HG03520 (cell line): ENCODE measurements at regions not wholly inside any gene's neighbourhood (a gene's known extent, or its start where the extent isn't known, plus 50 kb on each side); places are given as distances from the start of the nearest gene placed in this dataset.

Experiments used
- ATAC-seq: cut with Tn5 transposase; IDR thresholded peaks from one replicate; pipeline ENCODE4 v1.9.1; 2021; ENCODE audit warnings: mild to moderate bottlenecking, moderate library complexity; ENCODE audit not compliant: unreplicated experiment

DNA sequence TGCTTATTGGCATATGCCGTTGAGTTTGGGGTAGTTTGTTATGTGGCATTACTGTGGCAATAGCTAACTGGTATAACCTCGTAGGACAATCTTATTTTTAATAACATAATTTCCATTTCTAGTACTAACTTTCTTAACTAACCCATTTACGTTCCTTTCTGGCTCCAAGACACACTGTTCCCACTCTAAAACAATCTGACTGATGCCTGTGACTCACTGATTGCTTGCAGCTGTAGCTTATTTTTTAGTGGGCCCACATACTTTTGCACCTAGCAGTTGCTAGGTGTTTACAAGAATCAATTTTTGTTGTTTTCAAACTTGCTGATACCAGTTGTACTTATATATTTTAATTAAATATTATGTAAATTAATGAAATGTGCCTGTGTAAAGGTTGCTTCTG, 52.2 kb downstream of the FAT3 start:
- ATAC-seq: no peak

- no peak for ATAC-seq
These were observed 53.3 kb downstream of the FAT3 start for GRCh38 chr11:92277871-92278270.

GRCh38 chr11:92278791-92279433, 54.3 kb downstream of the FAT3 start:
- ATAC-seq: no peak

DNA sequence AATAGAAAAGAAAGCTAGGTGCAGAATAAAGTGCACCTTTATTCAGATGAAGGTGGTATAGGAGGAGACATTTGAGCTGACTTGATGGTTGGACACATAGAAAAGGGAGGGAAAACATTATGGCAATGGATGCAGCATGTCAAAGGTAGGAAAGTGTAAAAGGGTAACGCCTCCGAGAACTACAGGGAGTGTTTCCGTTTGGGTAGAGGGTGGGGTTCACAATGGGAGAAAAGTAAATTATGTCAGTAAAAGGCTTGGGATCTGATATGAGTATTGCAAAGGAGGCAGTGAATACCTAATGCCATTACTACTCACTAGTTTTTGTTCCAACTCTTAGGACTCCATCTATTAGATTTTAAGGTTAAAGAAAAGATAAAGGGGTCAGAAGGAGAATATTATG, 59.5 kb downstream of the FAT3 start:
- no peak for ATAC-seq

GRCh38 chr11:92284558-92284957, 59.9 kb downstream of the FAT3 start:
- ATAC-seq: no peak

DNA sequence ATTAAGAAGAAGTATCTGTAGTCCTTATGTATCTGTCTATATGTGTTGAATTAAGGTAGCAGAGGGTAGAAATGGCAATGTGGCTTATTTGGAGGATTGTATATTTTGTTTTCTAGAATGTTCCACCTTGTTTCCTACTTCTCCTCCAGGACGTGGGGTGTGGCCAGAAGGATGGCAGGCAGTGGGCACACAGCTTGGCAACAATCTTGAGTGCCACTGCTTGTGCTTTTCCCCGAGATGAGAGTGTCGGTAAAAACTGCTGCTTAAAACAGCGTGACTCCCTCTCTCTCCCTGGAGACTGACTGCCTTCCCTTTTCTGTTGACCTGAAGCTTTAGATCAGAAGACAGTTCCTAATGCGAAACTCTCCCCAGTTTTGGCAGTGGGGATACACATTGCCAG, 61.2 kb downstream of the FAT3 start:
- ATAC-seq: no peak

DNA sequence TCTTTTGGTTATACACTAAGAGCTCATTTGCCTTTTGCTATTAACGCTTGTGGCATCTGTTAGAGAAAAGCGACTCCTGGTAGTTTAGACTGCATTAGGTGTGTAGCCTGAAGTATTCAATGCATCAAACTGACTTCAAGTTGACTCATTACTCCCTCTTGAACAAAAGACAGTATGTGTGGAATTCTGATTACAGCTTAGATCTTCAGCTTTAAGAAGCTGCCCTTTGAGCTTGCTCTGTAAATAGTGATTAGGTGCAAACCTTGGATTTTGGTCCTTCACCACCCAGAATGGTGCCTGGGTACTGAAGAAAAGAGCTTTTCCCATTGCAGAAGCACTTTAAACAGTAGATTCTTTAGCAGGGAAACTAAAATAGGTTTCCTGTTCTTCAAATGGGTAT, 62.1 kb downstream of the FAT3 start:
- no peak for ATAC-seq

DNA sequence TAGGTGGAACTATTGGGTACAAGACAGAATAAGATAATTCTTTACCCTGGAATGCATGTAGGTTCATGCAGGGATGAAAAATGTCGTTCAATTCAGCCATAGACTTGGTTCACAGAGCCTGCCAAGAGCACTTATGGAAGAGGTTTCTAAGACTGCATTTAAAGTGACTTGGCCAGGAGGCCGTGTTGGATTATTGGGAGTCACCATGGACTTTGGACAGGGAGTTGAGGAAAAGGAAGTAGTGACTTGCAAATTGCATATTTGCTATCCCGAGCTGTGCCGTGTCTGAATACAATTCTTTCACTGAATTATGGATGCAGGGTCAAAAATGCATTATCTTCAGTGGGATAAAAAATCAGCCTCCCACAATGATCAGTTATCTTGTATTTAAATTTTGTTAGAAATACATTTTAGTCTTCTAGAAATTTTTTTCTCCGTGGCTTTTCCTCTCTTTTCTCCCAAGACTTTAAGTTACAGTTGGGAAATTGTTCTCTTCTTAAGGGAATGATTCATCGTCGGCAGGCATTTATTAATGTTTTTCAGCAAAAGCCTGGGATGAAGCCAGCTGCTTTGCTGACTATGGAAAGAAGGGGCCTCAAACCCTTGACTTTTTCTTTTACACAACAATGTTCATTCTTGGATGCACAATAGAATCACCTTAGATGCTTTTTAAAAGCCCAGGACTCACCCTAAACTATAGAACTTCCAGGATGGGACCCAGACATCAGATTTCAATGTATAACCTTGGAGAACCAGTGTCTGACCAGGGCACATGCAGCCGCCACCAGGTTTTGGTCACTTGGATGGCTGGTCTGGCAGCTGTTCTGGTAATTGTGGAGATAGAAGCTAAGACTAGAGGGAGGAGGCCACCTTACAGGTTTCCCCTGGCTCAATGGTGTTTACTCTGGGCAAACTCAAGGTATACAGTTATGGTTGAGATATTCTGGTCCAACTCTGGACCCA, 70.8 kb downstream of the FAT3 start:
- ATAC-seq: no peak

DNA sequence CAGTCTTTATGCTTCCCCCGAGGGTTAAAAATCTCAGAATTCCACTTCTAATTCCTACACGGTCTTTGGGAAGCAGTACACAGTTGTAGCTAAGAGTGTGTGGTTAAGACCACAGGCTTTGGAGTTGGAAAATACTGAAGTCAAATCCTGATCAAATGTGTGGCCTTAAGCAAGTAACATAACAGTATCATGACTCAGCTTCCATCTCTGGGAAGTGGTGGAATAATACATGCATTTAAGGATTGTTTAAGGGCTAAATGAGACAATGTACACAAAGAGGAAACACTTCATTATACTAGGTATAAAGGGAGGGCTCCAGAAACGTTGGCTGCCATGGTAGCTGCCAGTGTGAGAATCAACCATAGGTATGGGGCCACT, 71.5 kb downstream of the FAT3 start:
- no peak for ATAC-seq

GRCh38 chr11:92297567-92298553, 73.2 kb downstream of the FAT3 start:
- no peak for ATAC-seq

DNA sequence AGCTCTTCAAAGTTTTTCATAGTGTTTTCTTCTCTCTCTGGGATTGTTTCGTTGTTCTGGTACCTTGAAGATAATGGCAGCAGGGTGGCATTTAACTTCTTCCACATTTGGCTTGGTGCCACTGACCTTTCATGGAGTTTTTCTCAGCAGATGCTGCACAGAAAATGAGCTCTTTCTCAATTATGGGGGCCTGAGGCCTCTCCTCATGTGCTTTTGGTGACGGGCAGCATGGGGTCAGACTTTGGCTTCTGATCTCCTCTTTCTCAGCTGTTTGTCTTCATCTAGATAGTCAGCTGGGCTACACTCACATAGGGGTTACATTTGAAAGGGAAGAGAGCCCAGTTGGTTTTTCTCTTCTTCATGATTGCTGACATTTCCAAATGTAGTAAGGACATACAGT, 76.3 kb downstream of the FAT3 start:
- ATAC-seq: no peak

DNA sequence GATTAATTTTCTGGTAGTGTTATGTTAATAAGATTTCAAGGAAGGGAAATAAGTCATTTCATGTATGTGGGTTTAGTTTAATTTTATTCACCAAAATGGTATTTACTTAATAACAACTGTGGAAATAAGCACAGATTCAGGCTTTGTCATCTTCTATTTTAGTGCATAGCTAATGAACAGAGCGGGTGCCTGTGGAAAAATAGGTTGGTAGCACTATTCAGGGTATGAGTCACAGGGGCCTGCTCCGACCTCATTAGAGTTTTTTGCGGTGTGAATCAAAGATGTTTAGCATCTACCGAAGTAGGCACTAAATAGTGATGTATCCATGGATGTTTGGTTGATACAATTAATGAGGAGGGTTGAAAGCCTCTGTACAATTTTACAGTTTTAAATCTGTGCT, 78.2 kb downstream of the FAT3 start:
- ATAC-seq: no peak

DNA sequence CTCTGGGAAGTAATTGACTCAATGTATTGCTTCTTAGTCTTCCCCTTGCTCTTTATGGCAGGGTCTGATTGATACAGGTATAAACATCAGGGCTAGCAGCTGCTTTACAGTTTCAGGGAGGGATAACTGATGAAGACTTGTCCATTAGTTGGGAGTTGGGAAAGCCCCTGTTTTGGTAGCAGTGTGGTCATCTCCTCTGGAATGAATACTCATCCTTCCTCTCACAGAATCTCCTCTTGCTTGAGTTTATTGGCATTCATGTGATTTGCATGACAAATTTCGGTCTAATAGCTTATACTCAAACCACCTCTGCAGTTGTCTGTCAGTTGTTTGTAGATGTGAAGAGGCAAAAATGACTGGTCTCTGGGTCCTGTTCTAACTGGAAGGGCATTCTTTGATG, 79.7 kb downstream of the FAT3 start:
- ATAC-seq: no peak

- ATAC-seq: no peak
These were observed 82.4 kb downstream of the FAT3 start for GRCh38 chr11:92306966-92307510.

- ATAC-seq: no peak
These were observed 83.7 kb downstream of the FAT3 start for GRCh38 chr11:92308366-92308765.

- ATAC-seq: no peak
These were observed 87.2 kb downstream of the FAT3 start for GRCh38 chr11:92311616-92312449.

- no peak for ATAC-seq
These were observed 89.2 kb downstream of the FAT3 start for GRCh38 chr11:92313784-92314183.

- ATAC-seq: no peak
These were observed 89.9 kb downstream of the FAT3 start for GRCh38 chr11:92314499-92314898.

- ATAC-seq: no peak
These were observed 91.6 kb downstream of the FAT3 start for GRCh38 chr11:92316106-92316809.
